GM21786 (cell line): ENCODE measurements at regions not wholly inside any gene's neighbourhood (a gene's known extent, or its start where the extent isn't known, plus 50 kb on each side); places are given as distances from the start of the nearest gene placed in this dataset.

ENCODE experiments used
- ATAC-seq: cut with Tn5 transposase; IDR thresholded peaks from one replicate; pipeline ENCODE4 v1.9.1; 2021; ENCODE audit not compliant: unreplicated experiment

GRCh38 chr1:79614762-79615161 lies 608.2 kb upstream of the ADGRL4 start:
- ATAC-seq: no peak

- no peak for ATAC-seq
Observed at GRCh38 chr1:79614106-79614505, 607.6 kb upstream of the ADGRL4 start.

- ATAC-seq: no peak
Observed at GRCh38 chr1:79613046-79613445, 606.5 kb upstream of the ADGRL4 start.

GRCh38 chr1:79604490-79605198 lies 598.1 kb upstream of the ADGRL4 start:
- ATAC-seq: no peak

- ATAC-seq: no peak
Observed at GRCh38 chr1:79603843-79604242, 597.3 kb upstream of the ADGRL4 start.

- no peak for ATAC-seq
Observed at GRCh38 chr1:79599257-79599656, 592.7 kb upstream of the ADGRL4 start.

- no peak for ATAC-seq
Observed at GRCh38 chr1:79595931-79596330, 589.4 kb upstream of the ADGRL4 start.

GRCh38 chr1:79594121-79594698 lies 587.7 kb upstream of the ADGRL4 start:
- no peak for ATAC-seq

GRCh38 chr1:79592707-79593106 lies 586.2 kb upstream of the ADGRL4 start:
- ATAC-seq: no peak

- ATAC-seq: no peak
Observed at GRCh38 chr1:79588719-79589118, 582.2 kb upstream of the ADGRL4 start.

GRCh38 chr1:79587229-79587628 lies 580.7 kb upstream of the ADGRL4 start:
- no peak for ATAC-seq

GRCh38 chr1:79585801-79586200 lies 579.3 kb upstream of the ADGRL4 start:
- no peak for ATAC-seq

- no peak for ATAC-seq
Observed at GRCh38 chr1:79575424-79575823, 568.9 kb upstream of the ADGRL4 start.

GRCh38 chr1:79568411-79568810 lies 561.9 kb upstream of the ADGRL4 start:
- ATAC-seq: no peak

GRCh38 chr1:79561521-79561978 lies 555.0 kb upstream of the ADGRL4 start:
- no peak for ATAC-seq

GRCh38 chr1:79556189-79556588 lies 549.7 kb upstream of the ADGRL4 start:
- no peak for ATAC-seq

- no peak for ATAC-seq
Observed at GRCh38 chr1:79554688-79555087, 548.2 kb upstream of the ADGRL4 start.

GRCh38 chr1:79551321-79551720 lies 544.8 kb upstream of the ADGRL4 start:
- ATAC-seq: no peak

GRCh38 chr1:79550402-79550801 lies 543.9 kb upstream of the ADGRL4 start:
- ATAC-seq: no peak

- ATAC-seq: no peak
Observed at GRCh38 chr1:79549201-79549600, 542.7 kb upstream of the ADGRL4 start.

GRCh38 chr1:79547514-79547913 lies 541.0 kb upstream of the ADGRL4 start:
- no peak for ATAC-seq

- ATAC-seq: no peak
Observed at GRCh38 chr1:79543394-79543793, 536.9 kb upstream of the ADGRL4 start.

GRCh38 chr1:79539001-79539400 lies 532.5 kb upstream of the ADGRL4 start:
- ATAC-seq: no peak
